ENCODE measurements at regions not wholly inside any gene's neighbourhood (a gene's known extent, or its start where the extent isn't known, plus 50 kb on each side); places are given as distances from the start of the nearest gene placed in this dataset.

DNA sequence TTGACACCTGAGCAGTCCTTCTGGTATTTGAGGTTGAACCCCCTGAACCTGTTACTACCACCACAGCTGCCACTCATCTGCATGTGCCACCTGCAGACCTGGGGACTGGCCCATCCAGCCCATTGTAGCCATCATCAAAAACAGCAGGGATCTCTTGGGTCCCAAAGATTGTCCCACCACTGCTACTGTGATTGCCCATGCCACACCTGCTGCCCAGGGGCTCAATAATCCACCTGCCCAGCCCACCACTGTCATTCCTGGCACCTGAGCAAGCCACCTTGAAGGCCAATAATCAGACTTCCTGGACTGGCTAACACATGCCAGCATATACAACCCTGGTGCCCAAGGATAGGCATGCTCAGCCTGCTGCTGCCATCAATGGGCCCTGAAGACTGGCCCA lies 327.6 kb downstream of the CYRIA start:
- TF ChIP-seq, protein P1, sequence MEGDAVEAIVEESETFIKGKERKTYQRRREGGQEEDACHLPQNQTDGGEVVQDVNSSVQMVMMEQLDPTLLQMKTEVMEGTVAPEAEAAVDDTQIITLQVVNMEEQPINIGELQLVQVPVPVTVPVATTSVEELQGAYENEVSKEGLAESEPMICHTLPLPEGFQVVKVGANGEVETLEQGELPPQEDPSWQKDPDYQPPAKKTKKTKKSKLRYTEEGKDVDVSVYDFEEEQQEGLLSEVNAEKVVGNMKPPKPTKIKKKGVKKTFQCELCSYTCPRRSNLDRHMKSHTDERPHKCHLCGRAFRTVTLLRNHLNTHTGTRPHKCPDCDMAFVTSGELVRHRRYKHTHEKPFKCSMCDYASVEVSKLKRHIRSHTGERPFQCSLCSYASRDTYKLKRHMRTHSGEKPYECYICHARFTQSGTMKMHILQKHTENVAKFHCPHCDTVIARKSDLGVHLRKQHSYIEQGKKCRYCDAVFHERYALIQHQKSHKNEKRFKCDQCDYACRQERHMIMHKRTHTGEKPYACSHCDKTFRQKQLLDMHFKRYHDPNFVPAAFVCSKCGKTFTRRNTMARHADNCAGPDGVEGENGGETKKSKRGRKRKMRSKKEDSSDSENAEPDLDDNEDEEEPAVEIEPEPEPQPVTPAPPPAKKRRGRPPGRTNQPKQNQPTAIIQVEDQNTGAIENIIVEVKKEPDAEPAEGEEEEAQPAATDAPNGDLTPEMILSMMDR (conservative IDR thresholded peaks at IDR 0.05; ENCODE audit: low read length), result no peak
- no peak for TF ChIP-seq EZH2phosphoT487 (IDR thresholded peaks at IDR 0.05; ENCODE audit: borderline replicate concordance)
